ENCODE measurements at regions not wholly inside any gene's neighbourhood (a gene's known extent, or its start where the extent isn't known, plus 50 kb on each side); places are given as distances from the start of the nearest gene placed in this dataset.
"Not testable (repeated sequence)": the region's sequence is repeated elsewhere in the genome, so short reads cannot be mapped to it uniquely, and the experiment has no call there.

DNA sequence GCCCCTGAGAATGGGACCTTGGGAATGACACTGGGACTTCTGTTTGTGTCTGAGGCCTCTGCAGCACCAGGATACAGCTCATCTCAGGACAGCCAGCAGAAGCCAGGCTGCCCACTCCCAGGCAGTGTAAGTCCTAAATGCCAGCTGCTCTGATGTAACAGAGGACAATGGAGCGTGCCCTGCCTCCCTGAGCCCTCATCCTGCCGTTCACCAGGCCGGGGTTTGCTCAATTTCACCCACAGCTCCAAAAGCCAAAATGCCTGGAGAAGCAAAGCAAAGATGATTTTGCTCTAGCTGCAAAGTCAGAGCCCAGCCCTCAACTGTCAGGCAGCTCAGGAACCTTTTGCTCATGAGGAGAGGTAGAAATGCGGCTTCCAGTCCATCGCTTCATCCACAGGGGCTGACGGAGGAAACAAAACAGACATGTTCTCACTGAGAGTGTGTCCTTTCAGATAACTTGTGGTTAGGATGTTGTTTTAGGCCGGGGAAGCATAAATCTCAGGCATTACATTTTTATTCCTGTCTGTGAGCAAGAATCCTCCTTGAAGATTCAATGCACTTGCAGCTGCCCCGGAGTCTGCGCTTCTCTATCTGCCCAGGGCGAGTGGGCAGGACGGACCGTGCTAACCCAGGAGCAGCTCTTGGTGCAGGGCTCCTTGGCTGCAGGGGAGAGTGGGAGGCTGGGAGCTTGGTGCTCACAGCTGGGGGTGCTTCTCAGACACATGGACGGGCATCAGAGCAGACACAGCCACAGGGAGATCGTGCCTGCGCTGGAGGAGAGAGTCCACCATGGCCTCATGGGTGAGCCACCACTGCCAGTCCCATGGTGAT lies 83.2 kb upstream of the CHST15 start:
- no peak for DNase-seq

DNA sequence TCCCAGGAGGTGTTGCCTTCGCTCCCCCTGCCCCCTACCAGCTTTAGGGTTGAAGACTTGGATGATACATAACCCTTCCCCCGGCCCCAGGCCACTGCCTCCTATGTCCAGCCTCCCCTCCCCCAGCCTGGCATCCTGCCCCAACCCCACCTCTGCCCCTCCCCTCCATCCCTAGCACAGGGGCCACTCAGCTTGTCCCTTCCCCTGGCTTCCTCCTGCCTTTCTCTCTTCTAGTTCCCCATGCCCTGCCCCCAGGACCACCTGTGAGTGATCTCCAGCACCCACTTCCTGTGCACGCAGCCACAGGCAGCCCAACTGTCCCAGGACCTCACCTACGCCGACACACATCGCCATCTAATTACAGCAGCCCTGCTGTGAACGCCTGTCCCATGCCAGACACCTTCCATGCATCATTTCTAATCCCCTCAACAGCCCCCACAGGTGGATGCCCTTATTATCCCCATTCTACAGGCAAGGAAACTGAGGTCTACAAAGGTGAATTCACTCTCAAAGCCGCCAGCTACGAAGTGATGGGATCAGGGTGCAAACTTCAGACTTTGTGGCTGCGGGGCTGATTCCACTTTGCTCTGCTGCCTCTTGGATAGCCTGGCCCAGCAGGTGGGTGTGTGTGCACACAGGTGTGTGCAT lies 82.4 kb upstream of the CHST15 start:
- DNase-seq = no peak

DNA sequence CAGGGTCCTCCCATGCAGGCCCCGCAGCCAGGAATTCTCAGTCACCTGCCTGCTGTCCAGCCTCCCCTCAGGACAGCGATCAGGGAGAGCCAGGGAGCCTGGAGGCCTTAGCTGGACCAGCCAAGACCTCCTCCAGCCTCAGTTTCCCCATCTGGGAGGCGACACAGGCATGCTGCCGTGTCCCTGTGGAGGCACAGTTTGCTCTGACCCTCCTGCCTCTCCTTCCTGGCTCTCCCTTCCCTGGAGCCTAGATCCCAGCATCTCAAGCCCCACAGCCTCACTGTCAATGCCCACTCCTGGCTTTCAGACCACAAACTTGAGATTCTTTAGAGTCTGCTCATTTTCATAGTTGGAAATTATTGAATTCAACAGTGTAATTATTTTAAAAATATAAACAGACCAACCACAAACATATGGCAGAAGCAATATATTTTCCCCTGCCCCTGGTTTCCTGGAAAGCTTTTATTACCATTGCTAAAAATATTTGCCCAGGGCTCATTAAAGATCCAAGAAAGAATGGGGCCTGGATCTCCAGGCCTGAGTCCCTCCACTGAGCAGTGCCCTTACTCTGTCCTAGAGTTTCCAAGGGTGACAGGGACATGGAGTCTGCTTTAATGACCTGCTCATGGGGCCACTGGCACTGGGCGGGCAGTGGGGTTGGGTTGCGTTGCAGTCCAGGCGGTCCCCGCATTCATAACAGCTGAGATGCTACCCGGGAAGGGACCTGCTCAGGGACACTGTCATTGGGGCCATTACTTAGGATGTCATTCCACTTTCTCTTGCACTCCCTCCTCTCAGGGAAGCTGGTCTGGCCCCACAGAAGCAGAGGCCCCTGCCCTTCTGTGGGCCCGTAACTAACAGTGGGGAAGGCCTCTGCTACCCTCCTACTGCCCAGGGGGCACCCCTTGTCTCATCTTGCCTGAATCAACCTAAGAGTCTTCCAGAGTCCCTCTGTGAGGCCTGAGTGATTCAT lies 81.6 kb upstream of the CHST15 start:
- no peak for DNase-seq

GRCh38 chr10:124174071-124174566 lies 80.7 kb upstream of the CHST15 start:
- DNase-seq = no peak

DNA sequence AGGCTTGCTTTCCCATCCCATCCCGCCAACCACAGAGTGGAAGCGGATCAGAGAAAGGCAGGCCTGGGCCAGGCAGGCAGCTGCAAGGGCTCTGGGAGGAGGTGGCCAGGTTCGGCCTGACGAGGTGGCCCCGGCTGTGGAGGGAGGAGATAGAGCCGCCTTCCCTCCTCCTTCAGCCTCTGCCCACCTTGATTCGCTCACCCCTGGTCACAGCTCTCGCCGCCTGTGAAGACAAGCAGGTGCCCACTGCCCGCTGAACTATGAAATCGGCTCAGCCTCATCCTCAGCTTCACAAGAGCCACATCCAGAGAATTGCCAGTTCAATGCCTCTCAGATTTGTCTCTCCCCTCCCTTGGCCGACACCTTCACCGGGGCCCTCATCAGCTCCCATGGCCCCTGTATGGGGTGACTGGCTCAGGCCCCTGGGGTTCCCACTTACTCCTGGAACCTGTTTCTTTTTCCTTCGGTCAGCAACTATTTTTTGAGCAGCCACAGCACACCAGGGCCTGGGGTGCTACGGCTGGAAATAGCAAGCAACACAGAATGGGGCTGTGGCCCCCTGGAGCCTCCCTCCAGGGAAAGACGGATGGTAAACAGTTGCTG lies 80.0 kb upstream of the CHST15 start:
- no peak for DNase-seq

DNA sequence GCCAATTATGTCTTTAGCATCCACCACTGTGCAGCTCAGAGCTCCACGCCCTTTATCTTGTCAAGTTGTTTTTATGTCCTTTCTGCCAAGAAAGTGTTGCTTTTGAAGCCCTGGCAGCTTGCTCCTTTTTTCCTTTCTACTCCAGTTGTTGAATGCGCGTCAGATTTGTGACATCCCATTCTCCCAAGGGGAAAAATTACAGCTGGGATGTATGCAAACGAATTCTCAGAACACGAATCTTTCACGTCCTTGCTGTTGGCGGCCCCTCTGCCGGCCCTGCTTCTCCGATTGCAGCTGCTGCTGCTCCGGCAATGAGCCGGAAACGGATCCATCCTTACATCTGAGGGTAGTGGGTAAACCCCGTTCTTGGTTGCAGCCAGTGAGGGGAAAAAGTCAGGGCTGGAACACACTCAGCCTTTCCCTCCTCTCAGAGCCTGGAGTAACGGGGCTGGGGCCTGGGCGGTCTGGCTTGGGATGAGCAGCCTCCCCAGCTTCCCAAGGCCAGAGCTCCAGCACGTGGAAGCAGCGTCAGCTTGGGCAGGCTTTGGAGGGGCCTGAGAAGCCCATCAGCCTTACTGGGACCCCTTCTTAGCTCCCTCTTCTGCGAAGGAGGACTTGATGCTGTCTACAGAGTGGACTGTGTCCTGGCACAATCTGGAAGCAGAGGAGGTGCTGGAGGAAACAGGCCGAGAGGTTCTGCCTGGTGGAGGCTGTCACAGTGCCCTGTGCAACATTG lies 79.0 kb upstream of the CHST15 start:
- no peak for DNase-seq

GRCh38 chr10:124171561-124171960 lies 78.2 kb upstream of the CHST15 start:
- DNase-seq = no peak

GRCh38 chr10:124170631-124171030 lies 77.2 kb upstream of the CHST15 start:
- no peak for DNase-seq

- no peak for DNase-seq
These were observed 75.8 kb upstream of the CHST15 start for GRCh38 chr10:124168991-124169802.

DNA sequence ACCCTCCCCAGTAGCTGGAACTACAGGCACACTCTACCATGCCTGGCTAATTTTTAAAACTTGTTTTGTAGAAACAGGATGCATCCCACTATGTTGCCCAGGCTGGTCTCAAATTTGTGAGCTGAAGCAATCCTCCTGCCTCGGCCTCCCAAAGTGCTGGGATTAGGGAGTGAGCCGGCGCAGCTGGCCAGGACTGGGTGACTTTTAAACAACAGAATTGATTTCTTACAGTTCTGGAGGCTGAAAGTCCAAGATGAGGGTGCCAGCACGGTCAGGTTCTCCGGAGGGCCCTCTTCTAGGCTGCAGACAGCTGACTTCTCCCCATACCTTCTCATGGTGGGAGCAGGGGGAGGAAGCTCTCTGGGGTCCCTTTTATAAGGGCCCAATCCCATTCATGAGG lies 75.2 kb upstream of the CHST15 start:
- DNase-seq = no peak

GRCh38 chr10:124167925-124168324 lies 74.5 kb upstream of the CHST15 start:
- not testable (repeated sequence) for DNase-seq

DNA sequence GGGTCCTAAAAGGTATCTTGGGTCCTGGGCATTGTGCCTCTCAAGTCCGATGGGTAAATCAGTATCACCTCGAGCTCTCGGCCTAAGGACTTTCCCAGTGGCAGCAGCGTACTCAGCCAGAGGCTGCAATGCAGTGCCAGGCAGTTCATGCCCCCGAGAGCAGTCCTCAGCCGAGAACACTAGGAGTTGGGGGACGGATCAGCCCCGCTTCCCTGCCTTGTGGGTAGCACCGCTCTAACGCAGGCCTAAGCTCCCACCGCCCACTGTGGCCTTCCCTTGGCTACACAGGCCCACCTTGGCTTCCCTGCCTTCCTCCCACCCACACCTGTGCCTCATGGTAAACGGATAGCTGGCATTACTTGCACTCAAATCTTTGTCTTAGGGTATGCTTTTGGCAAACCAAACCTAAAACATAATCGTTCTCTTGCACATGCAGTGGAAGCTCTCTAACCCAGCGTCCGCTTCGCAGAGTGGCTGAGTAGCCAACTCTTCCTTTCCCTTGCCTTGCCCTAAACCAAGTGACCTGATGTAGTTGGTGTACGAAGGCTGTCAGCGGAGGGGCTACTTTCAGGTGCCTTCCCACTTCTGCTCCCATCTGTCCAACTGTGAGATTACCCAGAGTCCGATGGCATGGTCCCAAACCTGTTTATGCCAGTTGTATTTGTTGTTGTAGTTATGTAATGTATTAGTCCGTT lies 73.2 kb upstream of the CHST15 start:
- no peak for DNase-seq

- no peak for DNase-seq
These were observed 72.4 kb upstream of the CHST15 start for GRCh38 chr10:124165827-124166226.

DNA sequence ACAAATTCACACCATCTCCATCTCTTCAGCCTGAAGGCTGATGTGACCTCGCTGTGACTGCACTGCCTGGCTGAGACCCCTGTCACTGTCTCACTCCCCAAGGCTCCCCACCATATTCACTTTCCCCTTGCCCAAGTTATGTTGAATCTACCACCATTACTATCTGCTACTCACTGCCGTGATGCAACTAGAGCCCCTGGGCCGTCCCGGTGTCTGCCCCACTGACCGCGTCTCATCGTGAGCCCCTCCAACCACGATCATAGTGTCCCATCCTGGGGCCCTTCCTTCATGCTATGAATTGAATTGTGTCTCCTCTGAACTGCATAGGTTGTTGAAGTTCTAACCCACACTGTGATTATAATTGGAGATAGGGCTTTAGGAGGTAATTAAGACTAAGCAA lies 71.9 kb upstream of the CHST15 start:
- DNase-seq = no peak

- no peak for DNase-seq
These were observed 70.9 kb upstream of the CHST15 start for GRCh38 chr10:124164264-124164663.

DNA sequence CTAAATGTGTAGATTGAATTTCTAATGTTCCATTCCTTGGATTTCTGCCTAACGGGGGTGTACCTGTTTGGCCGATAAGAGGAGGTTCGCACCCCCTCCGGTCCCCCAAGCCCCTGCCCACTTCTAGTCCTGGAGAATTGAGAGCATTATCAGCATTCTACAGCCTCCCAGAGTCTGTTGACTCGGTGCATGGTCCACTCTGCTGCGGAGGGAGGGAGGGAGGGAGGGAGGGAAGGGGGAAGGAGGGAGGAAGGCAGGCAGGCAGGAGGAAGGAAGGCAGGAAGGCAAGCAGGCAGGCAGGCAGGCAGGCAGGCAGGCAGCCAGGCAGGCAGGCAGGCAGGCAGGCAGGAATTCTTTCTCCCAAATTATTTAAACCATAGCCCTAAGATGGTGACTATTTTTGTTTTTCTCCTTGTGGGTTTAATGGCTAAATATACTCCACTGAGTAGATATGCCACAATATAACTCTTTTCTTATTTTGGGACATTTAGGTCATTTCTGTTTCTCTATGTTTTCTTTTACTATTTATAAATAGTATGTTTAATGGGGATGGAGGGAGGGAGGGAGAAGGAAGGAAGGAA lies 69.5 kb upstream of the CHST15 start:
- no peak for DNase-seq

- no peak for DNase-seq
These were observed 68.7 kb upstream of the CHST15 start for GRCh38 chr10:124162136-124162535.

DNA sequence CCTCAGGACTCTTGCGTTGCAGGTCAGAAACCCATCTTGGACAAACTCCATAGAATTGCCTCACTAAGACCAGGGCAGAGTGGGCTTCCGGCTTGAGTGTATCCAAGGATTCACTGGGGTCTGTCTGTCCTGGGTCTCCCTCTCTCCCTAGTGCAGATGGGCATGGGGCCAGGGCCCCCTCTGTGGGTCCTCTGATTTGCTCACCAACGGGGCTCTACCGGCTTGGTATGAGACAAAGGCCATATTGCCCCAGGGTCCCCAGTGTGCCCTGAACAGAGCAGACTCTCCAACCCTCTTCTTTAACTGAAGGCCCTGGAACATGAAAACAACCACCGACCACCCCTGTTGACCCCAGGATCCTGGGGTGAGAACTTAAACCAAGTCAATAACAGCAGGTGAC lies 68.2 kb upstream of the CHST15 start:
- DNase-seq = no peak

- DNase-seq = no peak
These were observed 67.7 kb upstream of the CHST15 start for GRCh38 chr10:124160943-124161582.

DNA sequence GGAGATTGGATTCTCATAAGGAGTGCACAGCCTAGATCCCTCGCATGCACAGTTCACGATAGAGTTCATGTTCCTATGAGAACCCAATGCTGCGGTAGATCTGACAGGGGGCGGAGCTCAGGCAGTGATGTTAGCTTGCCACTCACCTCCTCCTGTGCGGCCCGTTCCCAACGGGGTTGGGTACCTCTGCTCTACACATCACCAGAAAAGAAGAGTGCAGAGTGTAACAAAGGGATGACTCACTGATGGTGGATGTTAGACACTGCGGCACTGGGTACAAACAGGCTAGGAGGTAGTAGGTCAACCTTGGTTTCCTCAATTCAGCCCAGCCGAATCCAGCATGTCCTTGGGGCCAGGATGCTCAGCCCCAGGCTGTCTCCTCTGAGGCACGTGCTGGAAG lies 66.8 kb upstream of the CHST15 start:
- DNase-seq = no peak
